ENCODE measurements at regions not wholly inside any gene's neighbourhood (a gene's known extent, or its start where the extent isn't known, plus 50 kb on each side); places are given as distances from the start of the nearest gene placed in this dataset.
"Not testable (repeated sequence)": the region's sequence is repeated elsewhere in the genome, so short reads cannot be mapped to it uniquely, and the experiment has no call there.

DNA sequence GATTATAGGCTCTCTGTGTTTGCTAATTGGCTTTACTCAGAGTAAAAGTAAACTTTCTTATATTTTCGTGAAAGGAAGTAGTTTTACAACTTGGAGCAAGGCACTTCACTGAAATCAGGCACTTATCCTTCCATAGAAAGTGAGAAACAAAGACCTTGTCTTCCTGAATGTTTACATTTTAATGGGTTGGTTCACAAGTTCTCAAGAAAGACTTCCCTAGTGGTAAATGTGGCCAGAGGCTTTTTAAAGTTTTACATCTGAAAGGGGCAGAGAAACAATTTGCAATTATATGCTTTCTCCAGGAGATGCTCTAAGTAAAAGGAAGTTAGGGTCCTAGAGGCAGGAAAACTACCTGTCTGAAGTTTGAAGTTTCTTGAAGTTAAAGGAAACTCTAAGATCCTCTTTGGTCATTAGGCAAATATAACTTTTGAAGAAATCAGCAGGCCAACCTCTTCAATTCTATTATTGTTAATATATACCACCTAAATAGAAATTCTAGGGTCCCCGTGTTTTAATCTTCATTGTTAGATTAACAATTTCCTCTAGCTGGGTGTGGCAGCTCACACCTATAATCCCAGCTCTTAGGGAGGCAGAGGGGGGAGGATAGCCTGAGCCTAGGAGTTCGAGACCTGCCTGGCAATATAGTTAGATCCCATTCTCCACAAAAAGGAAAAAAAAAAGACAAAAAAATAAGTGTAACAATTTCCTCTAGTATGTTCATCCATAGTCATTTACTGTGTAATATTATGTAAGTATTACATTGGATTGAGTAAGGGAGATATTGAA lies 644.9 kb upstream of the FOXG1 start:
- no peak for DNase-seq (ENCODE audit: low spot score)

DNA sequence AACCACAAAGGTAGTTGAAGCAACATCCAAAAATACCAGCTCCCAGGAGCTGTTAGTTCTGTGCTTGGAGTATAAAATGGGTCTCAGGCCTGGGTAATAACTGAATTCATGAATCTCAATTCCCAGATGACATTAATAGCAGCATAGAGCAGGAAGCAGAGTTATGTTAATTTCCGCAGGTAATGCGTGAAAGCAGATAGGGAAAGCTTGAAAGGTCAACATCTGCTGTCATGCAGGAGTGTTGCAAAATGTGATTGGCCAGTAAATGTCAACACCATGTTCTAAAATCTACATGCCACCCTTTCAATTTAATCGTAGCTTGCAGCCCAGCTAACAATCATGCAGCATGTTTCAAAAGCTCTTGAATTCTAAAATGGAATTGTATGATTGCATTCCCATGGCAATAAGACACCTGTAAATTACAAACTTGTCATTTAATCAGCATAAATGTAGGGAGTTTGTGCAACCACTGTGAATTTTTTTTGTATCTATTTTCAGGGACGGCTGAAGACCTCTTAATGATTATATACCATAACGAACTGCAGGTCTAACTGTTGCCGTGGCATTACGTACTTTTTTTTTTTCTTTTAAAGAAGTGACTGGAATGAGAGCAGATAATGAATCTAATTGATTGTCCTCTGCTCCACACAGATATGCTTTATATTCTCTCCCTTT lies 635.8 kb upstream of the FOXG1 start:
- DNase-seq (ENCODE audit: low spot score), result no peak

DNA sequence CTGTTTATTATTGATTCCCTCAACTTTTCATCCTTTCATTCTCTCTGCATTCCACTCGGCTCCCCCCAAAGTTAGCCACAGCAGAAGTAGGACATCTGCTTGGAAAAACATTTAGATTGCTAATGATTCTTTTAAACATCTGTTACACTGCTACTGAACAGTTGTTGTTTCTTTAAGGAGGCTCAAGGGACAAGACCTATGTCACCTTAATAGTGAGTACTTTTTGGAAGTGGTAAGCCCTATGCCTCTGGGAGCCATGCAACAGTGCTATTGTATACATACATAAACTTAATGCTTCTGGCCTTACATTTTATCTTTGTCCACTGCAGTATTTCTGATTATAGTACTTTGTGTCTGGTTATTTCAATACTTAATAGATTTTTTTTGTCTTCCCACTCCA lies 628.2 kb upstream of the FOXG1 start:
- no peak for DNase-seq (ENCODE audit: low spot score)

DNA sequence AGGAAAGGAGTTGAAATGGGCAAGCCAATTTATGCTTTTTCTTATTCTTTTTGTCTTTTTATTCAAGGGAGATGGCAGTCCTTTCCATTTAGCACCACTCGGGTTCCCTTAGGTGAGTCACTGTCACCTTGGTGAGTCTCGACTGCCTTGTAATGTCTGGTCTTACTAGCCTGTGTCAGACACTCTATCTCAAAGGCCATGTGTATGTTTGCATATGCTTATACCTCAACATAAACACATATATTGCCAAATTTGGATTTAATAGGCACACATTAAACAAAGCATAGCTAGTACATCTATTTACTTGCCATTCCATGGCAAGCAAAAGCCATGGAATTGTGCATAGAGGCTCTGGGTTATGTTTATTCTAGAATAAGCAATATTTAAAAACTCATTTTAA lies 624.9 kb upstream of the FOXG1 start:
- DNase-seq (ENCODE audit: low spot score), result no peak

DNA sequence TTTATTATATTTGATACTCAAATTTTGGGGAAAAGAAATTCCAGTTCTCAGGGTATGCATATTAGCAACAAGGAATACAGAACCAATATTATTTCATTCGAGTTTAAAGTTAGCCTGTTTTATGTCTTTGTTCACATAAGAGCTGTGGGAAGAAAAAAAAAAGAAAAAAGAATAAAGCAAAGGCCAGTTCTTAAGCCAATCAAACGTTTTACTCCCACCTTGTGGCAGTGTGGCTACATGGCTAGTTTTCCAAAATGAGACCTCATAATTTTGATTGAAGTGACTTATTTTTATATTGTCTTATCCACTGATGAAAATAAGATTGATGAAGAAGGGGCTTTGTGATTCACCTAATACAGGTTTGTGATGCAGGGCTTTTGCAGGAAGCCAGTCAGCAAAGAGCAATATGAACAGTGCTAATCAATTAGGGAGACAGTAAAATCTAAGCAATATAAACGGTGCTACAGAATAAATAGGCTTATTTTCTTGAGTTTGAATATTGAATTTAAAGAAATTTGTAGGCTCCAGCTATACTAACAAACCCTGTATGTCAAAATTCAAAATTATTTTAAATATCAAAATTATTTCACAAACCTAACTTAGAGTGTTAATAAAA lies 624.1 kb upstream of the FOXG1 start:
- DNase-seq (ENCODE audit: low spot score), result no peak

DNA sequence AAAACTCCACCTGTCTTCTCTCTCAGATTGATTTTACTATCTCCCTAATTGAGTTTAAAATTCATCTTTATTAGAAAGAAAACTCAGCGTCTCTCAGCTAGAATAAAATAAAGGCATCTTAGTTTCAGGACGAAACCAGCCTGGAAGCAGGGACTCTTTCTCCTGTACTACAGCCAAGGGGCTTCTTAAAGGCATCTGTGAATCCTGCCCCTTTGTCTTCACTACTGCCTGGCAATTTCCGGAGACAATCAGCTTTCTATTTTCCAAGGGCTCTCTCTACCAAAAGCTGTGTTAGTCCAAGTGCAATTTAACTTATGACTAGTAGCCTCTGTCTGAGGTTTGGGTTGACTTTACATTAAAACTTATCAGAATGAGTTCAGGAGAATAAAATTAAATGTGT lies 623.3 kb upstream of the FOXG1 start:
- DNase-seq (ENCODE audit: low spot score), result no peak

DNA sequence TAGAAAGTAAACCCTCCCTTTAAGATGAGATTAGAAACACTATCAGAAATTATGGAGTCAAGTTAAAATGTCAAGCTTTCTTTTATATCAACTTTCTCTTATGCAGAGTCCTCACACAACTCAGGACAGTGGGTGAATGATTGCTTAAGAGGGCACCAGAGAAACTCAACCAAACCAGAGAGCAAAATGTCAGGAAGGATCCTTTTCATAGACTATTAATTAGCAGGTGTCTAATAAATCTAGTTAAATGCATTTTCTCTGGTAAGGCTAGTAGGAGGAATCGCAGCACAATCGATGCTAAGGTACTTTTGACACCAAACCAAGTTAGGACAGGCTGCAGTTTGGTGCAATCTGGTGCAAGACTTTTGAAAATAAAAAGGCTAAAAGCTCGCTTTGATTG lies 614.7 kb upstream of the FOXG1 start:
- no peak for DNase-seq (ENCODE audit: low spot score)

DNA sequence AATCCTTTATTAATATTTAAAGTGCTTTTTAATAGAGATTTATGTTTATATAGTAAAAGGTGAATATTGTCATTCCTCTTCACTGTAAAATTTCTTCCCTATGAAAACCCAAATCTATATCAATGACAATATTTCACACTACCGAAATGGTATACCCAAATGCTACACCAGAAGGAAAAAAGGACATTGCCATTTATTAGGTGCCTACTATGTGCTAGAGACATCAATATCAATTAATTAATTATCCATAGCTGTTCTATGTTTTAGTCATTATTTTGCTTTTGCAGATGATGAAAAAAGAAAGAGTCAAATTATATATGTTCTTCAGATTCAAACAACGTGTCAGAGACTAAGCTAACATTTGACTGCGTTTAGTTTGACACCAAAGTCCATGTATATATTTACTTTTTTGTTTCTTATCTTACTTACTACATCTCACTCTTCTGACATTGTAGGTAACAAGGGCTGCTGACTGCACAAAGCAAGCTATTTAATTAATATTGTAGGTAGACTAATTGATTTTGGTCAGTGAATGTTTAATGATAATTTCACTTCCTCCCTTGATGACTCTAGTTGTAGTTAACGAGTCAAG lies 614.0 kb upstream of the FOXG1 start:
- DNase-seq (ENCODE audit: low spot score), result no peak

DNA sequence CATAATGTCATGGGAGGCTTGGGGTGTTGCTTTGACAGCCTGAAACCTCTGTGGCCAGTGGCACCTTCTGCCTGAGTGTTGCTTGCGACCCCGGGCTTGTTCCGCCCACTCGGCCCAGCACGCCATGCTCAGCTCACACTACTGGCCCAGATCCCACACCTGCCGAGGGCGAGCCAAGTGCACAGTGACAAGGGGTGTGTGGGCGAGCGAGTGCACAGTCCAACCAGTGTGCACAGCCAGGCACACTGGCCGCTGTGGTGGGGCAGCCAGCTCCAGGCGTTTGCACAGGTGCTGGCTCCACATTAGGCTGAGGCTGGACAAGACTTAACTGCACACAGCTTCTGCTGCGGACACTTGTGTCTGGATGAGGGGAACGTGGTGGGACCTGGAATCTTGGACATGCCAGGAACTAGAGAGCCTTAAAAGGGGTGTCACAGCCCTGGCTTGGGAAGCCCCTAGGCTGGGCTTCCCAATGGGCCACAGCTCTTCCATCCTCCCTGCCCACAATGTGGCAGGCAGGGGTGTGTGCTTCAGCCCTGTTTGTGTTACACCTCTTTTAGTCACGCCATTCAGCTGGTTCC lies 609.2 kb upstream of the FOXG1 start:
- DNase-seq (ENCODE audit: low spot score), result no peak

DNA sequence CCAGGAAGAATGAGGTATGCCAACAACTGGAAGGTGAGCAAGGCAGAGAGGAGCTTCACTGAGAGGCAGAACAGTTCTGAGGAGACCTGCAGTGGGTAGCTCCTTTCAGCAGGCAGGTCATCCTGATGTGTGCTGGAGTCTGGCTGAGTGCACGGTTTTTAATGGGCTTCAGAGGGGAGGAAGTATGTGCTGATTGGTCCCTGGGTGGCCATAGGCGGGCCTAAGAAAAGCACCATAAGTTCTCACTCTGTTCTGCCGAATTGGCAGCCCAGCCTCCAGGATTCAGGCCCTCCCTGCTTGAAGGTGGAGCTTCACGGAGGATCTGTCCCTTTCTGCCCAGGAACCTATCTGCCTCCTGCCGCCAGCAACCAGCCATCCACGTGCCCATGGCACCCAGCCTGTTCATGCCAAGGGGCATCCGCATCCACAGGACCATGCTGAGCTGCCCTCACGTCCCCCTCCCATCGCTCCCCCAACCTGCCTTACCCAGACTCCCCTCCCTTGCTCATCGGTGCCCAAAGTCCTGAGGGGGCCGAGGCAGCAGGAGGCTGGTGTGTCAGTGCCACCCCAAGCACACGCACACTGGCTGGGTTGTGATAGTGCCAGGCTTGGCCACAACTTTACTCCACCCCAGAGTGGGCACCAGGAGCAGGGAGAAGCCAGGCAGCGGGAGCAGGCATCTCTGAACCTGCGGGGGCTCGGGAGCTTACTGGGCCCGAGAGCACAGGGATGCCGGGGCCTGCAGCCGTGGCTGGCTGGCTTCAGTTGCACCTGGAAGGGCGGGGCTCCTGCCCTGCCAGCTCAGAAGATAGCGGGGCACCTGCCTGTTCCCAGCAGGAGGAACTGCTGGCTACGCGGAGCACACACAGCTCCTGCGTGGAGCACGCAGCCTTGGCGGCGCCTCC lies 608.4 kb upstream of the FOXG1 start:
- no peak for DNase-seq (ENCODE audit: low spot score)

DNA sequence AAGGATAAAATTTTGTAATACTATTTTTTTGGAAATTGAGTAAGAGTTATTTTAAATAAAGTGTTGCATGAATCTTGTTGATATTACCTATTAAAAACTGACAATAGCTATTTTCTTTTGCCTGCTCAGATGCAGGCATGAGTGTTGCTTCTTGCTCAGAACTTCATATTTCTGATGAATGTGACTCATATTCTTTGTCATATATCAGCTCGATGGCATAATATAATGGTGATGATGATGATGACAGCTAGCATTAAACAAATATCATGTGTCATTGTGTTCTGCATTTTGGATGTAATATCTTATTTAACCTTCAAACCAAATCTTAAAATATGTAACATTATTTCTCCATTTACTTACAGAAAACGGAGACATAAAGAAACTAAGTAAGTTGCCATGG lies 605.5 kb upstream of the FOXG1 start:
- DNase-seq (ENCODE audit: low spot score), result no peak

DNA sequence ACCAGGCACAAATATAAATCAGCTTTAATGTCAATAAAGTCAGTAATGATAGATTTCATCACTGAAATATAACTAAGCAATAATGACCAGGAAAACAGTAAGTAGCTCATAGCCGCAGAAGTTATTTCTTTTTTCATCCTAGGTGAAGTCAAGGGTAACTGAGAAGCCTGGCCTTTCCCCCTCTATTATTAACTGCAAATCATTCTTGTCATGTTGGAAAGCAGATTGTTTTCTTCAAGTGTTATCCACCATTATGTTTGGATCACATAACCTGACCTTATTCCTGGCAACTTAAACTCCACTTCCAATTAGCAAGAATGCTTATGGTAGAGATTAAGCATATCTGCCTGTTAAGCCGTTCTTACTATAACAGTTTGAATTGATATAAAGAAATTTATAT lies 603.4 kb upstream of the FOXG1 start:
- no peak for DNase-seq (ENCODE audit: low spot score)

DNA sequence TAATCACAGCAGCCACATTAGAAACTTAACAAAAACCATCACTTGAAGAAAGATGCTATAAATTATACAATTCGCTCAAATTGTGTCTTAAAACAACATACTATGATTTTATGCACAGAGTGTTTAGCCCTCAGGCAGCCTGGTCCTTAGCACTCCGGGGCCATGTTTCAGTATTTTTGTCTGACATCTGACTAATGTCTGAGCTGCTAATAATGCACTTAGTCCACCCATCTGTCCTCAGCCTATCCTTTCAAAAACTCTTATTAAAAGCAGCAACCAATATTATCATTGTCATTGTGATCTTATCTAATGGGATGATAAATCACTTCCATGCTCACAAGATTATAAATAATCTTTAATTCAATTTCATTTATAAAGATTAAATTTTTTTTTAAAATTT lies 602.7 kb upstream of the FOXG1 start:
- no peak for DNase-seq (ENCODE audit: low spot score)

DNA sequence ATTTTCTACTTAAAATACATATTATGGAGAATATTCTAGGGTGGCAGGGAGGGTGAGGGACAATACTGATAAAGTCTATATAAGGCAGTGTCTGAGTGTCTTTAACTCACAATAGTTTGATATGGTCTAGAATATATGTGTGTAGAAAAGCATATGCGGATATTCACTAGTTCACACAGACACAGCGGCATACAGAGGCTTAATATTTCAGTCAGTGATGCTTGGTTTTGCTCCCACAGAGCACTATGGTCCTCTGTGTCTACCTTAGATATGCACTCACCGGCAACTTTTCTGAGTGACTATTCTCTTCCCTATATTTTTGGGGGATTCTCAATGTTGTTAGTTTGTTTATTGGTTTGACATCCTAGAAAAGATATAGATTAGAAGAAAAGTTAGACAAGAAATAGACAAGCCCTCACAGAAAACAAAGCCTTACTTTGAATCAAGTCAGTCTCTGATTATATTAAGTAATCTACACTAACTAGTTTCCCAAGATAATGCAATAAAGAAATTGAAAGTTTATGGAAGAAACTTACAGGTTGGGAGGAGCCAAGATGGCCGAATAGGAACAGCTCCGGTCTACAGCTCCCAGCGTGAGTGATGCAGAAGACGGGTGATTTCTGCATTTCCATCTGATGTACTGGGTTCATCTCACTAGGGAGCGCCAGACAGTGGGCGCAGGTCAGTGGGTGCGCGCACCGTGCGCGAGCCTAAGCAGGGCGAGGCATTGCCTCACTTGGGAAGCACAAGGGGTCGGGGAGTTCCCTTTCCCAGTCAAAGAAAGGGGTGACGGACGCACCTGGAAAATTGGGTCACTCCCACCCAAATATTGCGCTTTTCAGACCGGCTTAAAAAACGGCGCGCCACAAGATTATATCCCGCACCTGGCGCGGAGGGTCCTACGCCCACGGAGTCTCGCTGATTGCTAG lies 578.4 kb upstream of the FOXG1 start:
- DNase-seq (ENCODE audit: low spot score), result not testable (repeated sequence)

DNA sequence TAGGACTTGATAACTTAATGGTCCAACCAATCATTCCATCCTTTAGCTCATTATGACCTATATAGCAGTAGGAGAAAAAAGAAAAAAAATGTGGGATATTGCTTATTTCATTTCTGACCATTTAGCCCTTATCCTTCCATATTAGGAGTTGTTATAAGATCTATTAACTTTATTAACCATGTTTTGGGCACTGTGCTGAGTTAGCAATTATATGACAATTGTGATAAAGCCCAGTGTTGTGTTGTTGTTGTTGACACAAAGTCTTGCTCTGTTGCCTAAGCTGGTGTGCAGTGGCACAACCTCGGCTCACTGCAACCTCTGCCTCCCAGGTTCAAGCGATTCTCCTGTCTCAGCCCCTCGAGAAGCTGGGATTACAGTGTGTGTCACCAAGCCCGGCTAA lies 569.7 kb upstream of the FOXG1 start:
- DNase-seq (ENCODE audit: low spot score), result no peak

DNA sequence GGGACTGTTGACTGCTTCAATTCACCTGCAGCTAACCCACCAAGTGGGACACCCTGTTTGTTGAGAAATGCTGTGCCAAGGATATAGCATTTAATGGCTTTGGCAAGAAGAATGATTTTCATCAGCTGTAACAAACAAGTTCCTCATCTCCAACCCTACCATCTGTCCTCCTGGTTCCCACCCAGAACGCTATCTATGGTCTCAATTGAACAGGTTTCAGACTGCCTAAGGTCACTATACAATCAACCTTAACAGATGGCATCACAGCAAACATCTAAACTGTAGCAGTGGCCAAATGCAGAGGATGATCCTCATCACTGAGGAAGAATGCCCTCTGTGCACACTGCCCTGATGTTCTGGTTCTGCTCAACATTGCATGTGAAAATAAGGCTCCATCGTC lies 546.2 kb upstream of the FOXG1 start:
- DNase-seq (ENCODE audit: low spot score), result no peak

DNA sequence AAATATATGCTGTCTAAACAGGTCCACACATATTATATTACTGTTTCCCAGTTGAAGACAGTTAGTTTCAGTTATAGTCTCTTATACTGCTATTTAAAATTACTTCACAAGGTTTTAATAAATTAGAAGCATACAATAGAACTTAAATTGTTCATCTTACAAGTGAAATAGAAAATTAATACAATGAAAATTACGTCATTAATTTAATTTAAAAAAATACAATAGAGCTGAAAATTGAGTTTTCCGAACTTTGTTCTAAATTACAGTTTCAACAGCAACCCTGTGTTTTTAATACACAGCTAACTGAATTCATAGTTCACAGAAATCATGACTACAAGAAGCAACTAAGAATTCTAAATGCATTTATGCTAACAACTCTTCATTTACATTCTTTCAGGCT lies 525.7 kb upstream of the FOXG1 start:
- DNase-seq (ENCODE audit: low spot score), result no peak

DNA sequence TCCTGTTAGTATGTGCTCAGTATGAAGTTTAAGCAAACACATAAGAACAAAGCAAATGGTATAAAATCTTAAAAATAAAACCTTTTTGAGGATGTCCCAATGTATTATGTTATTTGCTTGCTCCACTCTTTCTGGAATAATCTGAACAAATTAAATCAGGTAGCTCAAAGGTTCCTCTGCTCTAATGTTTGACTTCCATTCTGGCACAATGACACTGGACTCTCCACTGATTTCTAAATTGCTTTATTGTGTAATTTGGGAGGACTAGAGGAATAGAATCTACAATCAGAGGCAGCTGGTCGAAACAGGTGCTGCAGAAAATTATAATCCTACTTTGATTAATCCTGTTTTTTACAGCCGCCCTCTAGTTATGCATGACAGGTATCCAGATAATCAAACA lies 523.7 kb upstream of the FOXG1 start:
- DNase-seq (ENCODE audit: low spot score), result no peak

DNA sequence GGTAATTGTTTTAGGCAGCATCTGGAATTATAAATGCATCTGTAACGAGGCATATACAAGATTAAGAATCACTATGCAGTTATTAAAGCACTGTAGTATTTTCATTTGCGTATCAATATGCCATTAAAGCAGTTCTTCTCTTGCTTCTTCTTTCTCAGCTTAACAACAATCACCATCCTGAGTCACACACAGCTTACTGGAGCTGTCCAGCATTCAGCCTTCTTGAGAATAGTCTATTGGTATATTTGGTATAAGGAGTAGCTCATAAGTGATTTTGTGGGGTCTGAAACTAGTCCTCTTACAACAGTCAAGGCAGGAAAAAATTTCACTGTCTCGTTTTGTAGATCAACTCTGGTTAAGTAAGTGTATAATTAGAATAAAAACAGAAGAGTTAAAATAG lies 523.0 kb upstream of the FOXG1 start:
- DNase-seq (ENCODE audit: low spot score), result no peak

DNA sequence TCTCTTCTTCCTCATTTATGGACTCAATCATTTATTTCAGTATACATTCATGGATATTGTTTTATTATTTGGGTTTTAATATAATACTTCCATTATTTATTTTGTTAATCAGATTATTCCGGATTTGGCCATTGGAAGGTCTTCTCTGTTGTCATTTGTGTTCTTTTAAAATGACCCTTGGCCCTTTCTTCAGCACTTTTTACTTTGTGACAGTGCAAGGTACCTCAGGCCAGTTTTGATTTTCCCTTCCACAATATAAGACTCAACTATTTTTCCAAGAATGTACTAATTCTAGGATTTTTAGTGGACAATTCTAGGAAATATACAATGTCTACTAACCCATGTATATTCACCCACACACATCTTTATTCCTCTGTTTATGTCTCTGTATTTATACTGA lies 521.4 kb upstream of the FOXG1 start:
- DNase-seq (ENCODE audit: low spot score), result no peak

DNA sequence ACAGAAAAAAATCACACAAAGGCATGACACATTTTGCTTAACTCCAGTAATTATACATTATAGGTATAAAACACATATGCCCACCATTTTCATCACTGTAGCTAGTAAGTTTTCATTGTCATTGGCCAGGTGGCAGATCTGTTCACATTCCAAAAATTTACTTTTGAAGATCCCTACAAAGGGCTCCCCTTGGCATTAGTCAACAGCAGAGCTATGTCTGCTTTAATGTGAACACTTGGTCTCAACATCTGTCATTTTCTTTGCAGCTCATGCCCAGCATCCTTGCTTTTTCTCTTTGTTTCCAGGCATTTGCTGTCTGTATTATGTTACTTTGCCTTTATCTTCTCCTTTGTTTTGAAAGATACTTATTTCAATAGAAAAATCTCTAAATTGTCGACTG lies 519.1 kb upstream of the FOXG1 start:
- no peak for DNase-seq (ENCODE audit: low spot score)

Measured in kidney tubule cell (primary cell).